ENCODE measurements at regions not wholly inside any gene's neighbourhood (a gene's known extent, or its start where the extent isn't known, plus 50 kb on each side); places are given as distances from the start of the nearest gene placed in this dataset.

GRCh38 chr18:2108591-2108990 is 462.7 kb downstream of the METTL4 start:
- H3K4me1 ChIP-seq (ENCODE audit: control insufficient read depth in 2 of 3, insufficient read depth in 2 of 3, low read depth in 1 of 3, low read length in 3 of 3) = no peaks in the 10 kb centered on the region
- no peak for FAIRE-seq
- intact Hi-C loops (cut with DNase I) = no loop called here
- no peak overlapping the region for H3K9ac ChIP-seq (ENCODE audit: low read length in 3 of 3)
- no peaks in the 10 kb centered on the region for H3K27me3 ChIP-seq (ENCODE audit: control insufficient read depth, insufficient read depth, low read length)
- no peak for TF ChIP-seq CTCF (IDR thresholded peaks at IDR 0.05; ENCODE audit: borderline replicate concordance, extremely low read depth, insufficient read depth)
- no peak overlapping the region for H3K27ac ChIP-seq (ENCODE audit: low read depth in 2 of 2, low read length in 2 of 2)
- no peak overlapping the region for H3K4me3 ChIP-seq (ENCODE audit: low read length in 3 of 3)
- no peaks in the 10 kb centered on the region for H3K36me3 ChIP-seq (ENCODE audit: control insufficient read depth in 2 of 3, insufficient read depth in 3 of 3, low read length in 3 of 3)
- DNase-seq = no peak
- H3K9me3 ChIP-seq (ENCODE audit: control insufficient read depth in 2 of 3, insufficient read depth in 1 of 3, low read length in 3 of 3) = no peaks in the 10 kb centered on the region

- intact Hi-C loops (cut with DNase I) = no loop called here
- TF ChIP-seq CTCF (IDR thresholded peaks at IDR 0.05; ENCODE audit: borderline replicate concordance, extremely low read depth, insufficient read depth) = no peak
- H3K27ac ChIP-seq (ENCODE audit: low read depth in 2 of 2, low read length in 2 of 2) = no peak overlapping the region
- no peaks in the 10 kb centered on the region for H3K27me3 ChIP-seq (ENCODE audit: control insufficient read depth, insufficient read depth, low read length)
- no peaks in the 10 kb centered on the region for H3K36me3 ChIP-seq (ENCODE audit: control insufficient read depth in 2 of 3, insufficient read depth in 3 of 3, low read length in 3 of 3)
- FAIRE-seq (no peak), DNase-seq (no peak)
- no peak overlapping the region for H3K9ac ChIP-seq (ENCODE audit: low read length in 3 of 3)
- H3K9me3 ChIP-seq (ENCODE audit: control insufficient read depth in 2 of 3, insufficient read depth in 1 of 3, low read length in 3 of 3) = no peaks in the 10 kb centered on the region
- H3K4me3 ChIP-seq (ENCODE audit: low read length in 3 of 3) = no peak overlapping the region
- H3K4me1 ChIP-seq (ENCODE audit: control insufficient read depth in 2 of 3, insufficient read depth in 2 of 3, low read depth in 1 of 3, low read length in 3 of 3) = peaks cover 0 to 2% (median 0%) of the 10 kb centered on the region in 3 donors
Measured at GRCh38 chr18:2111456-2111855, 459.8 kb downstream of the METTL4 start.

- H3K9me3 ChIP-seq (ENCODE audit: control insufficient read depth in 2 of 3, insufficient read depth in 1 of 3, low read length in 3 of 3) = no peaks in the 10 kb centered on the region
- no peak overlapping the region for H3K27ac ChIP-seq (ENCODE audit: low read depth in 2 of 2, low read length in 2 of 2)
- H3K27me3 ChIP-seq (ENCODE audit: control insufficient read depth, insufficient read depth, low read length) = no peaks in the 10 kb centered on the region
- H3K9ac ChIP-seq (ENCODE audit: low read length in 3 of 3) = no peak overlapping the region
- intact Hi-C loops (cut with DNase I) = no loop called here
- DNase-seq = no peak
- peaks cover 0 to 2% (median 0%) of the 10 kb centered on the region in 3 donors for H3K4me1 ChIP-seq (ENCODE audit: control insufficient read depth in 2 of 3, insufficient read depth in 2 of 3, low read depth in 1 of 3, low read length in 3 of 3)
- no peak for TF ChIP-seq CTCF (IDR thresholded peaks at IDR 0.05; ENCODE audit: borderline replicate concordance, extremely low read depth, insufficient read depth)
- H3K4me3 ChIP-seq (ENCODE audit: low read length in 3 of 3) = no peak overlapping the region
- no peak for FAIRE-seq
- no peaks in the 10 kb centered on the region for H3K36me3 ChIP-seq (ENCODE audit: control insufficient read depth in 2 of 3, insufficient read depth in 3 of 3, low read length in 3 of 3)
Measured at GRCh38 chr18:2112435-2113045, 458.8 kb downstream of the METTL4 start.

GRCh38 chr18:2114289-2114688 is 457.0 kb downstream of the METTL4 start:
- DNase-seq (no peak), FAIRE-seq (no peak)
- H3K9ac ChIP-seq (ENCODE audit: low read length in 3 of 3) = no peak overlapping the region
- no peaks in the 10 kb centered on the region for H3K36me3 ChIP-seq (ENCODE audit: control insufficient read depth in 2 of 3, insufficient read depth in 3 of 3, low read length in 3 of 3)
- no peaks in the 10 kb centered on the region for H3K9me3 ChIP-seq (ENCODE audit: control insufficient read depth in 2 of 3, insufficient read depth in 1 of 3, low read length in 3 of 3)
- H3K4me3 ChIP-seq (ENCODE audit: low read length in 3 of 3) = no peak overlapping the region
- peaks cover 0 to 2% (median 0%) of the 10 kb centered on the region in 3 donors for H3K4me1 ChIP-seq (ENCODE audit: control insufficient read depth in 2 of 3, insufficient read depth in 2 of 3, low read depth in 1 of 3, low read length in 3 of 3)
- H3K27ac ChIP-seq (ENCODE audit: low read depth in 2 of 2, low read length in 2 of 2) = no peak overlapping the region
- no peak for TF ChIP-seq CTCF (IDR thresholded peaks at IDR 0.05; ENCODE audit: borderline replicate concordance, extremely low read depth, insufficient read depth)
- intact Hi-C loops (cut with DNase I) = no loop called here
- no peaks in the 10 kb centered on the region for H3K27me3 ChIP-seq (ENCODE audit: control insufficient read depth, insufficient read depth, low read length)

Data from kidney (tissue), 13 donors.